BE2C (cell line): ENCODE measurements at regions not wholly inside any gene's neighbourhood (a gene's known extent, or its start where the extent isn't known, plus 50 kb on each side); places are given as distances from the start of the nearest gene placed in this dataset.

Experiments
- DNase-seq: peaks from one replicate; pipeline ENCODE4 v3.0.0-alpha.2; 2020
- H3K27me3 ChIP-seq: fragments of 250-450 bp; sonication (Bioruptor Pico); 2 replicates; pipeline ENCODE4 v1.5.1; 2020; ENCODE audit warnings: mild to moderate bottlenecking
- H3K36me3 ChIP-seq: fragments of 250-450 bp; sonication (Bioruptor Pico); 2 replicates; pipeline ENCODE4 v1.5.1; 2020; ENCODE audit warnings: mild to moderate bottlenecking
- H3K4me1 ChIP-seq: fragments of 250-450 bp; sonication (Bioruptor Pico); 2 replicates; pipeline ENCODE4 v1.5.1; 2020
- H3K4me3 ChIP-seq: 2 replicates; pipeline ENCODE4 v1.5.1; 2011; ENCODE audit warnings: low read depth, low read length
- H3K9me3 ChIP-seq: fragments of 250-450 bp; sonication (Bioruptor Pico); 2 replicates; pipeline ENCODE4 v1.5.1; 2020
- TF ChIP-seq, protein P1 (sequence below): IDR thresholded peaks from 2 replicates; pipeline ENCODE4 v1.5.1; 2012; ENCODE audit warnings: mild to moderate bottlenecking, low read depth, low read length

DNA sequence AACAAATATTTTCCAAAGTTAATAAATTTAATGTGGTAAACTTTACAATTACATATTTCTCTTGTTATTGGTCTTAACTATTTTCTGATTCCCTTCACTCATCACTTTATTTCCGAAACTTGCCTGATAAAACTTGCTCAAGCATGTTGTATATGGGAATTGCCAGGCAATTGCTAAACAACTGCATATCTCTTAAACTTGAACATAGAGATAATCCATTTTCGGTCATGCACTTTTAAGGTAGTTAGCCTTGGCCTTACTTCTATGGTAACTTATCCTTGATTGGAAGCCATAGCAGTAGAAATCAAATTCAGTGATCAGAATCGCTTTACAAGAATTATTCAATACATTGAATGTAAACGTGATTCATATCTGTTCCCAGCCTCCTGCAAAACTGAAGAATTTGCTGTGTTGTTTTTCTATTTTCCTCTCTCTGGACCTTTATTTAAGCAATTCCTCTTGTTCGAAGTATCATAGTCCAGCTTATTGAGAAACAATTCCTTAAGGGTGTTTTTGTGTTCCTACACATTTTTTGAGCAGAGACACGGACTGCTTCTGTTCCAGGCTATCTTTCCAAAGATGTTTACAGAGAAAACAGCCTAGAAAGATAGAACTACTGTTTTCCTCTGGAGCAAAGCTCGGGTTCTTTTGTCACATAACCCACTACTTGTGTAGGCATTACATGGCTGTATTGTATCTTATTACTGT is 674.3 kb downstream of the IRS1 start:
- H3K36me3 ChIP-seq: no peaks in the 10 kb centered on the region
- no peak overlapping the region for H3K4me3 ChIP-seq
- TF ChIP-seq, protein P1, sequence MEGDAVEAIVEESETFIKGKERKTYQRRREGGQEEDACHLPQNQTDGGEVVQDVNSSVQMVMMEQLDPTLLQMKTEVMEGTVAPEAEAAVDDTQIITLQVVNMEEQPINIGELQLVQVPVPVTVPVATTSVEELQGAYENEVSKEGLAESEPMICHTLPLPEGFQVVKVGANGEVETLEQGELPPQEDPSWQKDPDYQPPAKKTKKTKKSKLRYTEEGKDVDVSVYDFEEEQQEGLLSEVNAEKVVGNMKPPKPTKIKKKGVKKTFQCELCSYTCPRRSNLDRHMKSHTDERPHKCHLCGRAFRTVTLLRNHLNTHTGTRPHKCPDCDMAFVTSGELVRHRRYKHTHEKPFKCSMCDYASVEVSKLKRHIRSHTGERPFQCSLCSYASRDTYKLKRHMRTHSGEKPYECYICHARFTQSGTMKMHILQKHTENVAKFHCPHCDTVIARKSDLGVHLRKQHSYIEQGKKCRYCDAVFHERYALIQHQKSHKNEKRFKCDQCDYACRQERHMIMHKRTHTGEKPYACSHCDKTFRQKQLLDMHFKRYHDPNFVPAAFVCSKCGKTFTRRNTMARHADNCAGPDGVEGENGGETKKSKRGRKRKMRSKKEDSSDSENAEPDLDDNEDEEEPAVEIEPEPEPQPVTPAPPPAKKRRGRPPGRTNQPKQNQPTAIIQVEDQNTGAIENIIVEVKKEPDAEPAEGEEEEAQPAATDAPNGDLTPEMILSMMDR: no peak
- H3K4me1 ChIP-seq: no peaks in the 10 kb centered on the region
- DNase-seq: no peak
- H3K9me3 ChIP-seq: no peaks in the 10 kb centered on the region
- H3K27me3 ChIP-seq: no peaks in the 10 kb centered on the region

DNA sequence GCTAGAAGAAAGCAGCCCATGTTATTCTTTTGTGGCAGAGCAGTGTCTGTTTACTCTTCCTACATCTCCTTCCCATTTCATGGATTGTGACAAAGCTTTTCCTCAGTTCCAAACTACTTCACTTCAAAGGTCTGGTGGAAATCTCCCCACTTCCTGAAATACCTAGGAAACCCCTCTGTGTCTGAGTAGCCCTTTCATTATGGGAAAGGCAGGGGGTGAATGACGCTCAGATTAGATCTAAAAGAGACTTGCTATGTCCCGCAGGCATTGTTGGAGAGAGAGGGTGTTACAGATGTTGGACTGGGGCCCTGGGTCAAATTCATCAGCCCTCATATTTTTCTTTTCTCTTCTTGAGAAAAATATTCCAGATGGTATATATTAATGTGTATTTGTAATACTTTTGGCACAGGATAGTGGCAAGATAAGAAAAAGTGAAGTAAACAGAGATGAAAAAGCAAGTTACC is 675.0 kb downstream of the IRS1 start:
- DNase-seq: no peak
- Histone ChIP-seq H3K4me1 (no peaks in the 10 kb centered on the region), H3K9me3 (no peaks in the 10 kb centered on the region), H3K4me3 (no peak overlapping the region), H3K27me3 (no peaks in the 10 kb centered on the region), H3K36me3 (no peaks in the 10 kb centered on the region)
- TF ChIP-seq, protein P1: no peak

GRCh38 chr2:226123300-226123699 is 676.3 kb downstream of the IRS1 start:
- Histone ChIP-seq H3K9me3 (no peaks in the 10 kb centered on the region), H3K4me1 (no peaks in the 10 kb centered on the region), H3K27me3 (no peaks in the 10 kb centered on the region), H3K36me3 (no peaks in the 10 kb centered on the region), H3K4me3 (no peak overlapping the region)
- TF ChIP-seq, protein P1: no peak
- no peak for DNase-seq

DNA sequence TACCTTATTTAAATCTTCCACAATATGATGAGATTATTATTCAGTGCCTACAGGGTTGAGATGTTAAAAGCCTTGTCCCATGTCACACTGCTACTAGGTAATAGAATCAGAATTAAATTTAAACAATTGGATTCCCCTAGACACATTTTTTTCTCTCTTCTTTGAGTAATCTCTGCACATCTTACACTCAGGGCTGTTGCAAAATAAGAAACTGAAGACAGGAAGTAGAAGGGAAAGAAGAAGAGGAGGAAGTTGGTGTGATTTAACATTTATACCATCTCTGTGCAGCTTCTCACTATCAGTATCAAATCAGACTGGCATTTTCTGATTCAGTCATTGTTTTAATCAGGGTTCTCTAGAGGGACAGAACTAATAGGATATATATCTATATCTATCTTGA is 677.6 kb downstream of the IRS1 start:
- H3K27me3 ChIP-seq: no peaks in the 10 kb centered on the region
- no peak overlapping the region for H3K4me3 ChIP-seq
- no peaks in the 10 kb centered on the region for H3K36me3 ChIP-seq
- no peaks in the 10 kb centered on the region for H3K9me3 ChIP-seq
- DNase-seq: no peak
- no peaks in the 10 kb centered on the region for H3K4me1 ChIP-seq
- TF ChIP-seq, protein P1: no peak

- Histone ChIP-seq H3K36me3 (no peaks in the 10 kb centered on the region), H3K4me3 (no peak overlapping the region), H3K9me3 (no peaks in the 10 kb centered on the region), H3K27me3 (no peaks in the 10 kb centered on the region), H3K4me1 (no peaks in the 10 kb centered on the region)
- TF ChIP-seq, protein P1: no peak
- no peak for DNase-seq
These were observed 678.4 kb downstream of the IRS1 start for GRCh38 chr2:226121046-226121738.
